ENCODE measurements at regions not wholly inside any gene's neighbourhood (a gene's known extent, or its start where the extent isn't known, plus 50 kb on each side); places are given as distances from the start of the nearest gene placed in this dataset.

- Mint-ChIP-seq H3K9me3 (ENCODE audit: low read depth) (peaks cover 2% of the 10 kb centered on the region), H3K27ac (ENCODE audit: unreplicated experiment) (no peak overlapping the region), H3K36me3 (ENCODE audit: low read depth) (no peaks in the 10 kb centered on the region)
Observed at GRCh38 chr1:187959062-187959461, 1130.3 kb downstream of the PLA2G4A start.

GRCh38 chr1:187960125-187960638 lies 1131.4 kb downstream of the PLA2G4A start:
- Mint-ChIP-seq H3K4me3 (ENCODE audit: unreplicated experiment) (no peak overlapping the region), H3K27me3 (ENCODE audit: low read depth) (peaks cover 6% of the 10 kb centered on the region), H3K36me3 (ENCODE audit: low read depth) (no peaks in the 10 kb centered on the region), H3K27ac (ENCODE audit: unreplicated experiment) (no peak overlapping the region), H3K4me1 (ENCODE audit: low read depth) (no peaks in the 10 kb centered on the region), H3K9me3 (ENCODE audit: low read depth) (peaks cover 2% of the 10 kb centered on the region)
- DNase-seq (ENCODE audit: low spot score), result no peak
- no peak for TF ChIP-seq CTCF (IDR thresholded peaks at IDR 0.05)

More at GRCh38 chr1:187959062-187959461, 1130.3 kb downstream of the PLA2G4A start:
- no peaks in the 10 kb centered on the region for H3K4me1 Mint-ChIP-seq (ENCODE audit: low read depth)
- H3K4me3 Mint-ChIP-seq (ENCODE audit: unreplicated experiment), result no peak overlapping the region
- no peak for TF ChIP-seq CTCF (IDR thresholded peaks at IDR 0.05)
- DNase-seq (ENCODE audit: low spot score), result no peak
- H3K27me3 Mint-ChIP-seq (ENCODE audit: low read depth), result peaks cover 6% of the 10 kb centered on the region

DNA sequence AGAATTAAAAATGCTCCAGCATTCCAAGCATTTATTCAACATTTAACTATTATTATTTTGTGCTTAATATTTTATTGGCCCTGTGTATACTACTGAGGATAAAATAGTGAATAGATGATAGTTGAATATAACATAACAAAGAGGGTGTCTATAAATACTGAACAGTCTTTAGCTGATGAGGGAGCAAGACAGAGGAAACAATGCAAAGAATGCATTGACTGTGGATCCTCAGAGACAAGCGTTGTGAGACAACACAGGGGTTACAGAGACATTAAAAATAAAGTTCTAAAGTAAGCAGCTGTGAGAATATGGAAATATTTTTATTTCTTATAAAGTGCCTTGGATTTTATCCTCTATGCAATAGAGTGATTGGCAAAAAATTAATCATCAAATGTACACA lies 1133.1 kb downstream of the PLA2G4A start:
- H3K27ac Mint-ChIP-seq (ENCODE audit: unreplicated experiment), result no peak overlapping the region
- no peak overlapping the region for H3K4me3 Mint-ChIP-seq (ENCODE audit: unreplicated experiment)
- H3K36me3 Mint-ChIP-seq (ENCODE audit: low read depth), result no peaks in the 10 kb centered on the region
- peaks cover 6% of the 10 kb centered on the region for H3K27me3 Mint-ChIP-seq (ENCODE audit: low read depth)
- no peaks in the 10 kb centered on the region for H3K4me1 Mint-ChIP-seq (ENCODE audit: low read depth)
- DNase-seq (ENCODE audit: low spot score), result no peak
- TF ChIP-seq CTCF (IDR thresholded peaks at IDR 0.05), result no peak
- no peaks in the 10 kb centered on the region for H3K9me3 Mint-ChIP-seq (ENCODE audit: low read depth)

- Mint-ChIP-seq H3K4me3 (ENCODE audit: unreplicated experiment) (no peak overlapping the region), H3K27me3 (ENCODE audit: low read depth) (no peaks in the 10 kb centered on the region), H3K36me3 (ENCODE audit: low read depth) (no peaks in the 10 kb centered on the region), H3K27ac (ENCODE audit: unreplicated experiment) (no peak overlapping the region), H3K4me1 (ENCODE audit: low read depth) (no peaks in the 10 kb centered on the region), H3K9me3 (ENCODE audit: low read depth) (no peaks in the 10 kb centered on the region)
- TF ChIP-seq CTCF (IDR thresholded peaks at IDR 0.05), result no peak
- DNase-seq (ENCODE audit: low spot score), result no peak
Observed at GRCh38 chr1:187971851-187972250, 1143.1 kb downstream of the PLA2G4A start.

- DNase-seq (ENCODE audit: low spot score), result no peak
- Mint-ChIP-seq H3K36me3 (ENCODE audit: low read depth) (no peaks in the 10 kb centered on the region), H3K4me3 (ENCODE audit: unreplicated experiment) (no peak overlapping the region), H3K4me1 (ENCODE audit: low read depth) (no peaks in the 10 kb centered on the region), H3K9me3 (ENCODE audit: low read depth) (peaks cover 7% of the 10 kb centered on the region), H3K27me3 (ENCODE audit: low read depth) (no peaks in the 10 kb centered on the region), H3K27ac (ENCODE audit: unreplicated experiment) (no peak overlapping the region)
- no peak for TF ChIP-seq CTCF (IDR thresholded peaks at IDR 0.05)
Observed at GRCh38 chr1:187977298-187977697, 1148.5 kb downstream of the PLA2G4A start.

Data from chondrocyte (in vitro differentiated cells).